NAMALWA (cell line): ENCODE measurements at regions not wholly inside any gene's neighbourhood (a gene's known extent, or its start where the extent isn't known, plus 50 kb on each side); places are given as distances from the start of the nearest gene placed in this dataset.

Experiments
- DNase-seq: peaks from one replicate; pipeline ENCODE4 v3.0.0-alpha.2; 2015; ENCODE audit warnings: low spot score

DNA sequence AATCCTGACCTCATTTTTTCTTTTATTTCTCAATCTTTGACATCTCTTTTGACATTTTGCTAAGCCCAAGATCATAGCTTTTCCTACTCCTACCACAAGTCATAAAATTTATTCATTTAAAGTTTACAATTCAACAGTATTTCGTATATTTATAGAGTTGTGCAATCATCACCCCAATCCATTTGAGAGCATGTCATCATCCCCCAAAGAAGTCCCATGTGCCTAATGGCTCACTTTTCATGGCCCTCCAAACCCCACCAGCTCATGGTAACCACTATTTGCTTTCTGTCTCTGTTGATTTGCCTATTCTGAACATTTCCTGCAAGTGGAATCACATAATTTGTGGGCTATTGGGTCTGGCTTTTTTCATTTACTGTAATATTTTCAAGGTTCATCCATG lies 52.5 kb upstream of the GLI3 start:
- no peak for DNase-seq
